Activated T-cell treated with anti-CD3 and anti-CD28 coated beads for 48 hours (primary cell): ENCODE measurements at regions not wholly inside any gene's neighbourhood (a gene's known extent, or its start where the extent isn't known, plus 50 kb on each side); places are given as distances from the start of the nearest gene placed in this dataset.

ENCODE experiments used
- DNase-seq: peaks from one replicate; pipeline ENCODE4 v3.0.0-alpha.2; 2020; ENCODE audit warnings: low read depth

GRCh38 chr4:123990310-123990870 lies 593.8 kb downstream of the SPRY1 start:
- DNase-seq: no peak

- no peak for DNase-seq
Measured at GRCh38 chr4:123994917-123995316, 598.3 kb downstream of the SPRY1 start.

- no peak for DNase-seq
Measured at GRCh38 chr4:123995936-123996335, 599.3 kb downstream of the SPRY1 start.

DNA sequence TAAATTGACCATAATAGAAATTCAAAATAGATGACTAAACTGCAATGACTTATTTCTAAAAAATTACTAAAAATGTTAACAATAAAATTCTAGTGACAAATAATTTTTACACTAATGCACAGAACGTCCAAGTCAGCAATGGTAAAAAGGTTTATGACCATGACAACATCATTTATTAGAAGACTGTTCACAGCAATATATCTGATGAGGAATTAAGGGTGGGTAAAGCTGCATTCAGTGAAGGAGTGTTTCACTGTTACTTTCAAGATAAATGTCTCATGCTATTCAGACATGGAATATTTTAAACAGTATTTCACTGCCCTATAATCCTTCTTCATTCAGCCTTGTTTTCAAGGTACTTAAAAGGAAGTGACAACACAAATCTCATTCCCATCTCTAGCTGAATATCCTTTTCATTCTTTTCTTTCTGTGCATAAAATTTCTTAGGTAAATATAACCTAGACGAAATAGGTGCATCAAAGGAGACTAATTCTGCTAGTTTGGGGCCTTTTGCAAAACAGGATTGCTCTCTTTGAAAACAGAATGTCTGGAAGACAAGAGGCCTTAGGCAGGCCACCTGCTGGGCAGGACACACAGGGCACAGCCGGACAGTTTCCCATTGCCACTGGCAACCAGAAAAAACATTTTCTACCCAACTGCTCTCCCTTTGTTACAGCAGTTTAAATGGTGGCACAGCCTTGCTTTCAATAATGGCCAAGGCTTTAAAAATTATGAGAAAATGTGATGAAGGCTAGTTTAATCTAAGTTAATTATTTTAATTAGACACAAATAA lies 600.3 kb downstream of the SPRY1 start:
- DNase-seq: no peak

GRCh38 chr4:123997776-123998449 lies 601.3 kb downstream of the SPRY1 start:
- no peak for DNase-seq

GRCh38 chr4:124000233-124000632 lies 603.6 kb downstream of the SPRY1 start:
- no peak for DNase-seq

DNA sequence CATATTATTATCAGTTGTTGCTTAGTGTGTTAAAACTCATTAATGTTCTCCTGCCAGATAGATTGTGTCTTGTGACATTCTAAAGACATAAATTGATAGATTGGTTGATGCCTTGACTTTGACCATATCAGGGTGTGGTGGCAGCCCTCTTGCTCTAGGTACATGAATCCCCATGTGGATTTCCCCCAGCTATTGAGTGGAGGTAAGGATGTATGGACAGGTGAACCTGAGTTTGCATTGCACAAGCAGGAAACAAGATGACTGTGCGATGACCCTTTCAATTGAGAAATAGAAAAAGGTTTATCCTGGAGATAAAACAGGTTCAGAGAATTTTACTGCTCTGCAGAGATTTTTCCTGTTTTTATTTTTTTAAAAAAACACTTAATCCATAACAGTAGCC lies 619.2 kb downstream of the SPRY1 start:
- no peak for DNase-seq

DNA sequence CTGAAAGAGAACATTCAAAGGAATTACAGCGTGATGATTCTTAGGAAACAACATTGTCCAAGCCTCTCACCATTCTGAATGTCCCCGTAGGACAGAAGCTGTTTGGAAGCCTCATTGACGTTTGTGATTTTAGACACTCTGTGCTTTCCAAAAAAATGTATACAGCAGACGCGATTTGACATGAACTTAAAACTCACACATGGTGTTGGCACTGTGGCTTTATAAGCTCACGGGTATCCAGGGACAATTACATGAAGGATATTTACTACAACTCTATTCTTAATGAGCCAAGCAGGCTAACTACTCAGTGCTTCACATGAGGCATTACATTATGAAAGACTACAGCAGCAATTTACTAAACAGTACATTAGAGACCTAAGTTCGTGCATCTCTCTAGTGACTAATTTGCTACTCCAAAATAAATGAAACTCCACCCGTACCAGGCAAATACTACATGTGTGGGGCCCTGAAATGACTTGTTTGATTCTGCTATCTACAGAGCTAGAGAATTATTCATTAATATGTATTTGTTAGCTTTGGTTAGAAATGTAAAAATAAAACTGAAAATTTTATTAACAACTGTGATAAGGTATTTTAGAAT lies 620.7 kb downstream of the SPRY1 start:
- no peak for DNase-seq

DNA sequence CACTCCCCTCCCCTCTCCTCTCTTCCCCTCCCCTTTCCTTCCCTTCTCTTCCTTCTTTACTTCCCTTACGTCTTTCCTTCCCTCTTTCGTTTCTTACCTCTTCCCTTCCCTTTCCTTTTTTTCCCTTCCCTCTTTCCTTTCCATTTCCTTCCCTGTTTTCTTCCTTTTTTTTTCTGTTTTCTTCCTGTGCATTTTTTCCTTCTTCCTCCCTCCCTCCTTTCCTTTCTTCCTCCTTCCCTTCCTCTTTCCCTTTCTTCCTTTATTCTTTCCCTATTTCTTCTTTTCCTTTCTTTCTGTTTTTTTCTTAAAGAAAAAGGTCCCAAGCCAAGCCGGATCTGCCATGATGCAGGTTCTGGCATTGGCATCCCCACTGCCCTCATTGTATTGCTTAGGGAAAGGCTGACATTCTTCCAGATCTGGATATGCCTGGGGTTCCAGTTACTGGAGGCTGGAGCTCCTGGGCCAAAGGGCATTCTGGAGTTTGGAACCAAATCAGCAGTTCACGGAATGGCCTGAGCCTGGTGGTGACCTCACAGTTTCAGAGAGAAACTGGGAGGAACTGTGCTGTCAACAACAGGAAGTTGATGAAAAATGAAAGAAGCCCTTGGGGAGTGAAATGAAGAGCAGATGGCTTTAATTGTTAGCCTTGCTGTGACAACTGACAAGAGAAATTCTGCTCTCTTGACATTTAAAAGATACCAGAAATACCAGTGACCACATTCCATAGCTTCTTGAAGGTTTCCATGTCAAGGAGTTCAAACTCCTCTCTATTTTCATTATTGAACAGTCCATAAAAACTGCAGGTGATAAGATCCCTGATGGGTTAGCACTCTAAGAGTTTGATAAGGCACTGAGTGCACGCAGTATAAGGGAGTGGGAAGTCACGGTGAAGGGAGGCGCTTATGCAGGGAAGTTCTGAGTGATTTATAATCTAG lies 622.1 kb downstream of the SPRY1 start:
- DNase-seq: no peak

DNA sequence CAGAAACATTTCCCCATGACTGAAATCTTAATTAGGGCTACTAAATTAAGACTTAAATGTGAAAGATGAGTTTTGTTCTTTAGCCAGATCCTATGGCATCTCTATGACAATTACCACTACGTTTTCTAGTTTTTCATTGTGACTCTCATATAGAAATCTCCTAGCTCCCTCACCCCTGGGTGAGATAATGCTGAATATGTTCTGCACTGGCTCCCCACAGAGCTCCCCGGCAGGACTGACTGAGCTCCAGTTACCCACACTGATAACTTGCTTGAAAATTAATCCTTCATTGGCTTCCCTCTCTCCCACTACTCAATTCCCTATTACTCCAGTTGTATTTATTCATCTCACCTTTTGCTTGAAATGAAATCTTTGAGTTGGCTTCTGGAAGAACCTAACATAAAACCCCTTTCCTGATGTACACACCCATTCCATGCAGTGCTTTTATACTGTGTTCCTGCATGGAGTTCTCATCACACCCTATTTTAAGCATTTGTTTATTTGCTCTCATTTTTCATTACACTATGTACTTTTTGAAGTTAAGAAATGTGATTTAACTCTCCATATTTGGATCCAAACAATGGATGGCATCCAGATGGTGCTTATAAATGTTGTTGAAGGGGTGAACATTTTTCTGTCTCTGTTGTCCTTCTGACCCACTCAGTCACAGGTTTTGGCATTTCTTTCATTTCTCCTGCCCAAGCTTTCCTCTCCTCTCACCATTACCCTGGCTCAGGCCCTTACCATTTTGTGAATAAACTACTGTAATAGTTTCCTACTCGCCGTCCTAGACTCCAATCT lies 623.4 kb downstream of the SPRY1 start:
- no peak for DNase-seq

- DNase-seq: no peak
Measured at GRCh38 chr4:124025000-124025399, 628.4 kb downstream of the SPRY1 start.

DNA sequence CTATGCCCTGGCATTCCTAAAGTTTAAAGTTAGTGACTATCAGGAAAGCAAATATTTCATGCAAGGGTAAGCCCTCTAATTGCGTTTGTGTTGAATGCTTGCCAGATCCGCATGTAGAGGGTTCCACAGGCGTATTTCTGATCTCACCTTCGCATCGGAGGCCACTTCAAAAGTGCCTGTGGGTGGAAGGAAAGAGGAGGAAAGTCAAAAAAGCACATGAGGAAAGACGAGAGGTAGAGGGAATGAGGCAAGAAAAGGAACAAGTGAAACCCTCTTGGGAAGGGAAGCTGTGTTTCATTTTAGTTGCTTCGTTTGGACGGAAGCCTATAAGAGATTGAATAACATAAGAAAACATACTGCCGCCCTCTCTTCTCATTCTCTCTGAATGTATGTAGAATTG lies 628.8 kb downstream of the SPRY1 start:
- no peak for DNase-seq

DNA sequence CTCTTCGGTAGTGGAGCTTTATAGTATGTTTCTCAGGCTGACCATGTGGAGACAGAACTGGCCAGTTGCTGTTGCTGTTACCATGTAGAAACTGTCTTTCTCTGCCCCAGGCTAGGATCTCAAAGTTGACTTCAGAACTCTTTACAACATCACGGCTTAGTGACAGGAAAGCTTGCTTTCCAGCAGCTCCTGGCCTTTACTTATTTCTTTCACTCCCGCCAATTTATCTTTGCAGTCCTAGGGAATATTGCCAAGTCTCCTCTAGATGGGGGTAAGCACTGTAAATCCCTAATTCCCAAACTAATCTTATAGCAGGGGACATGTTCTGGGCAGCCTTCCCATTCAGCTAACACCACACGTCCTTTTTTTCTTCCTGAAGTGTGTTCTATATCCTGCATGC lies 631.6 kb downstream of the SPRY1 start:
- no peak for DNase-seq

DNA sequence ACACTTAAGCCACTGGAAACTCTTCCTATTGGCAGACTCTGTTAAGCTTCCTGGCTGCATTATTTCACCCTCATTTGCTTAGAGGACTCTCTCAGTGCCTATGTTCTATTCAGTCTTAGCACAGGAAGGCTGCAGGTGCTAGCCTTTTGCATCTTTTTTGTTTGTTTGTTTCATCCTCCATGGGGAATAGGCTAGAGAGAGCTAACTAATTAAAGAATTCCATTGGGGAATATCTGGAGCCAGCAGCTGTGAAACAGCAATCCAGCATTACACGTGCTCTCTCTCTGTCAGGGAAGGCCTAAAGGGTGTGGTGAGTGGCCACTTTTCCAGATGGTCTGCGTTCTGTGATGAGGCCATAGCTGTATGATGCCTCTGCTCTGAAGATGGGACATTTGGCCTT lies 633.6 kb downstream of the SPRY1 start:
- no peak for DNase-seq

- no peak for DNase-seq
Measured at GRCh38 chr4:124032035-124032434, 635.4 kb downstream of the SPRY1 start.

- no peak for DNase-seq
Measured at GRCh38 chr4:124035364-124036041, 638.9 kb downstream of the SPRY1 start.

DNA sequence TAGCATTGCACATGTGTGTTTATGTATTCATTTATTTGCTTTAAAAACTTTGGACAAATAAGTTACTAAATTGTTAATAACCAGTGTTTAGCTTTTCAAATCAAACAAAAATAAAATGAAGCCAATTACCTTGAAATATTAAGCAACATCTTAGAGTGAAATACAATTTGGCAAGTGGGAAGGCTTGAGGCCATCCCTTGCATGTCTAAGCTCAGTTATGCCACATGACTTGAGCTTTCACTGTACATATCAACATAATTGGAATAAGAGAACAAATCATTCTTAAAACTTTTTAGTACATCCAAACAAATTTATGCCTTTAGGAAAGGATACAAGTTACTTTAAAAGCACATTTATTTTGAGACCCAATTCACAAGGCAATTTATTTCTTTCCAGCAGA lies 640.6 kb downstream of the SPRY1 start:
- DNase-seq: no peak

DNA sequence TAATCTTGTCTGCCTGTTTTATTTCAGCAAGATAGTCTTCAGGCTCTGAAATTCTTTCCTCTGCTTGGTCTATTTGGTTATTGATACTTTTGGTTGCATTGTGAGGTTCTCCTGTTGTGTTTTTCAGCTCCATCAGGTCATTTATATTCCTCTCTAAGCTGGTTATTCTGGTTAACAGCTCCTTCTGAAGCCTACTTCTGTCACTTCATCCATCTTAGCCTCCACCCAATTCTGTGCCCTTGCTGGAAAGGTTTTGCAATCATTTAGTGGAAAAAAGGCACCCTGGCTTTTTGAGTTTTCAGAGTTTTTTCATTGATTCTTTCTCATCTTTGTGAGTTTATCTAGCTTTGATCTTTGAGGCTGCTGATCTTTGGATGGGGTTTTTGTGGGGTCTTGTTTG lies 647.7 kb downstream of the SPRY1 start:
- no peak for DNase-seq

DNA sequence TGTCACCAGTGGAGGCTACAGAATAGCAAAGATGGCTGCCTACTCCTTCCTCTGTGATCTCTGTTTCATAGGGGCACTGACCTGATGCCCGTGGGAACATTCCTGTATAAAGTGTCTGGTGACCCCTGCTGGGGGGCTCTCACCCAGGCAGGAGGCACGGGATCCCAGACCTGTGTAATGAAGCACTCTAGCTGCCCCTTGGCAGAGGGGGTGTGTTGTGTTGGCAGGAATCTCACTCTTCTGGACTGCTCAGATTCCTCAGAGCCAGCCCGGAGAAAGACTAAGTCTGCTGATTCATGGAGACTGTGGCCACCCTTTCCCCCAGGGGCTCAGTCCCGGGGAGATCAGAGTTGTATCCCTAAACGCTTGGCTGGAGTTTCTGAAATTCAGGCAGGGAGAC lies 648.3 kb downstream of the SPRY1 start:
- DNase-seq: no peak

DNA sequence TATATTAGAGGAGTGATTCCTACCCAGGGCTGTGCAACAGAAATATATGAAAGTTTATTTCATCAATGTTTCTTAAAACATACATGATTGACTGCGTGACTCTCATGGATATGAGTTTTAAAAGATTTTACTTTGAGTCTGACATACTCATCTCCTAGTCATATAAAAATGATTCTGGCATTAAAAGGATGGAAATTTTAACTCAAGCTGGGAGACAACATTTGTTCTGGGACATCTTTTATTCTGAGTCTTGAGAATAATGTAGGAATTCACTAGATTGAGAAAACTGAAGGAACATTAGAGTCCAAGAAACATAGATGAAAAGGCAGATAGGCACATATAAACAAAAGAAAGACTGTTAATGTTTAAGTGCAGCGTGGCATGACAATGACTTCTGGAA lies 649.6 kb downstream of the SPRY1 start:
- DNase-seq: no peak
